K562 (cell line): ENCODE measurements at regions not wholly inside any gene's neighbourhood (a gene's known extent, or its start where the extent isn't known, plus 50 kb on each side); places are given as distances from the start of the nearest gene placed in this dataset.
"Not testable (repeated sequence)": the region's sequence is repeated elsewhere in the genome, so short reads cannot be mapped to it uniquely, and the experiment has no call there.

Source experiments
- ATAC-seq: fragments of 200-7000 bp; cut with Tn5 transposase; 3 replicates; pipeline ENCODE4 v1.9.1; 2020; ENCODE audit warnings: moderate library complexity
- BruUV-seq: library from RNA; stranded (reverse); fragments of 400-500 nt; replicated peaks from 2 replicates; lab custom pipeline; 2021; lab: Mats Ljungman, UMichigan
- CTCF ChIA-PET: fragments of 300-600 bp; formaldehyde crosslinking; extraction: SDS; loops from one replicate; lab custom pipeline; 2021; ENCODE audit warnings: low intra/inter-chr PET ratio; lab: Yijun Ruan, JAX
- POLR2A ChIA-PET: fragments of 300-600, 350-650 bp; sonication (Branson Sonifier 250); formaldehyde crosslinking; extraction: SDS; loops from one replicate; lab custom pipeline; 2021; ENCODE audit warnings: antibody characterized with exemption, inconsistent platforms; lab: Yijun Ruan, JAX
- DNase-seq, 4 experiments: peaks; one replicate each; pipeline versions ENCODE4 v3.0.0 to v3.0.0-alpha.2; 2011 to 2018; ENCODE audit warnings: low spot score in 3 of 4, mixed read lengths in 3 of 4; ENCODE audit errors: extremely low read depth in 1 of 4
- FAIRE-seq: peaks from 2 replicates; lab custom pipeline; 2011; peaks lifted over from hg19 to GRCh38; lab: Jason Lieb, UNC
- H2AFZ ChIP-seq: 2 replicates; pipeline ENCODE4 v1.6.0; 2011; ENCODE audit warnings: low read depth, low read length, control low read depth, inconsistent platforms
- H3K27ac ChIP-seq: fragments of 200-600 bp; 3 replicates; pipeline ENCODE4 v1.8.0; 2011; ENCODE audit warnings: low read depth, mild to moderate bottlenecking, control low read depth, inconsistent platforms, low read length, moderate library complexity, mixed read lengths; ENCODE audit errors: extremely low read depth
- H3K27me3 ChIP-seq, 2 experiments: fragments of 300-600 bp in 1 of 2; 2 replicates in 1 of 2; 3 replicates in 1 of 2; pipeline versions ENCODE4 v1.6.0 to v1.8.0; 2011; ENCODE audit warnings: inconsistent platforms in 2 of 2, low read length in 2 of 2, mild to moderate bottlenecking in 1 of 2, mixed read lengths in 1 of 2, moderate library complexity in 1 of 2; ENCODE audit not compliant: control insufficient read depth in 2 of 2, insufficient read depth in 2 of 2
- H3K36me3 ChIP-seq: fragments of 300-600 bp; 3 replicates; pipeline ENCODE4 v1.8.0; 2011; ENCODE audit warnings: mild to moderate bottlenecking, low read length, inconsistent platforms; ENCODE audit not compliant: control insufficient read depth, insufficient read depth
- H3K4me1 ChIP-seq, 2 experiments: fragments of 200-600 bp in 1 of 2; replicated peaks in 1 of 2; 2 replicates in 1 of 2; 3 replicates in 1 of 2; pipeline versions ENCODE4 v1.5.1 to v1.8.0; 2011; ENCODE audit warnings: inconsistent platforms in 2 of 2, low read length in 2 of 2, mild to moderate bottlenecking in 1 of 2, mixed read lengths in 1 of 2, moderate library complexity in 1 of 2; ENCODE audit not compliant: control insufficient read depth in 2 of 2, insufficient read depth in 2 of 2
- H3K4me2 ChIP-seq: 2 replicates; pipeline ENCODE4 v1.6.1; 2011; ENCODE audit warnings: low read length, control low read depth, inconsistent platforms, mixed read lengths; ENCODE audit not compliant: insufficient read depth
- H3K4me3 ChIP-seq: fragments of 200-600 bp; sonication (generic), shearing (Covaris generic); 2 replicates; pipeline ENCODE4 v1.5.1; 2016; ENCODE audit warnings: control low read depth, inconsistent platforms
- H3K79me2 ChIP-seq: fragments of 200-600 bp; 3 replicates; pipeline ENCODE4 v1.8.0; 2011; ENCODE audit warnings: low read length, inconsistent platforms; ENCODE audit not compliant: control insufficient read depth, insufficient read depth
- H3K9ac ChIP-seq, 2 experiments: 2 replicates each; pipeline versions ENCODE4 v1.6.0 to v1.6.1; 2011; ENCODE audit warnings: low read depth in 2 of 2, low read length in 2 of 2, control low read depth in 1 of 2, inconsistent platforms in 1 of 2, mild to moderate bottlenecking in 1 of 2, mixed read lengths in 1 of 2; ENCODE audit not compliant: insufficient read depth in 1 of 2
- H3K9me1 ChIP-seq: one replicate; pipeline ENCODE4 v1.6.0; 2011; ENCODE audit warnings: inconsistent platforms, mild to moderate bottlenecking, low read length, moderate library complexity; ENCODE audit not compliant: control insufficient read depth, insufficient read depth
- H3K9me3 ChIP-seq: replicated peaks from 2 replicates; pipeline ENCODE4 v1.5.1; 2011; ENCODE audit warnings: low read depth, low read length, inconsistent platforms; ENCODE audit not compliant: control insufficient read depth, insufficient read depth
- H4K20me1 ChIP-seq: replicated peaks from 2 replicates; pipeline ENCODE4 v1.6.1; 2011; ENCODE audit warnings: low read length, inconsistent platforms, mixed read lengths; ENCODE audit not compliant: control insufficient read depth, insufficient read depth
- BDP1 ChIP-seq: IDR thresholded peaks from 3 replicates; pipeline ENCODE4 v1.6.1; 2011; ENCODE audit not compliant: insufficient read length, insufficient read depth
- CCAR2 ChIP-seq: fragments of 200-400 bp; formaldehyde crosslinking; IDR thresholded peaks from 2 replicates; pipeline ENCODE4 v1.6.1; 2017; ENCODE audit warnings: mild to moderate bottlenecking, low read depth, low read length
- RUNX1 ChIP-seq: sonication (generic); IDR thresholded peaks from 2 replicates; pipeline ENCODE4 v1.6.1; 2016; ENCODE audit warnings: antibody characterized with exemption, low read depth
- SAP30 ChIP-seq: fragments of 200-600 bp; sonication (generic); IDR thresholded peaks from 2 replicates; pipeline ENCODE4 v1.6.1; 2012; ENCODE audit warnings: borderline replicate concordance, low read depth, mild to moderate bottlenecking, moderate library complexity, low read length, control low read depth, inconsistent platforms; ENCODE audit not compliant: insufficient read depth, poor library complexity, severe bottlenecking
- SP1 ChIP-seq: sonication (generic); formaldehyde crosslinking; IDR thresholded peaks from 2 replicates; pipeline ENCODE4 v1.8.1; 2022; ENCODE audit warnings: mild to moderate bottlenecking, missing genetic modification reagents
- ZNF140 ChIP-seq: fragments of 250-450 bp; sonication (Bioruptor Pico); IDR thresholded peaks from 2 replicates; pipeline ENCODE4 v1.8.0; 2021; ENCODE audit warnings: moderate library complexity, mild to moderate bottlenecking, inconsistent platforms
- ZNF23 ChIP-seq: fragments of 250-450 bp; sonication (Bioruptor Pico); IDR thresholded peaks from 2 replicates; pipeline ENCODE4 v1.4.0; 2020; ENCODE audit warnings: mild to moderate bottlenecking
- ZSCAN32 ChIP-seq: fragments of 450-650 bp; formaldehyde crosslinking; IDR thresholded peaks from 2 replicates; pipeline ENCODE4 v1.4.0; 2020; ENCODE audit warnings: mild to moderate bottlenecking, moderate library complexity
- WGBS: fragments of 100-300 bp; shearing (Covaris generic); methylation state at CpG from one replicate; pipeline ENCODE4 v1.1.6; 2016; ENCODE audit warnings: low coverage, mixed read lengths; ENCODE audit not compliant: insufficient coverage; ENCODE audit errors: missing lambda C conversion rate; 5-methylcytosine and 5-hydroxymethylcytosine counted together
- in situ Hi-C: fragments of 300-500 bp; cut with MboI; formaldehyde crosslinking; loops from 4 replicates; pipeline ENCODE4 v1.15.0; 2018; ENCODE audit warnings: inconsistent platforms, mixed read lengths
- intact Hi-C: fragments of 100-400 bp; cut with micrococcal nuclease; formaldehyde crosslinking; loops from 2 replicates; pipeline ENCODE4 v1.14.2; 2022
- TF ChIP-seq, protein P1 (sequence below): fragments of 450-650 bp; IDR thresholded peaks from one replicate; pipeline ENCODE4 v1.6.1; 2018; ENCODE audit warnings: mild to moderate bottlenecking, moderate library complexity; ENCODE audit not compliant: partially characterized antibody

DNA sequence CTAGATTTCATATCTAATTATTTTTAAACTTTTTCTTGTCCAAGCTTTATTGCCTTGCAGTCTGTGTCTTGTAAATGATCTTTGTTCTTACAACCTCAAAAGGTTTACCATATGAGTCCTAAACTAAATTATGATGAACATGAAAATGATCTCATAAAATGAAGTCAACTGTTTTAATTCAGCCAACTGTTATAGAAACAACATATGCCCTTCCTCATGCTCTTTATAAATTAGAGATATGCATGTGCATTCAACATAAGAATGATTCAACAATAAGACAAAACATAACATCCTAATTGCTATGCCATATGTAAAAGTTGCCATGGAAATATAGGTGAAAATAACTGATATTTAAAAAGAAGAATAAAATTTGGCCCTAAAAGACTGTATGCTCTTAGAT is 774.4 kb downstream of the LUZP2 start:
- intact Hi-C loops (no loop called here), in situ Hi-C loops (no loop called here)
- no peak overlapping the region for H3K4me2 ChIP-seq
- no peaks in the 10 kb centered on the region for H3K36me3 ChIP-seq
- H3K9me3 ChIP-seq, result no peaks in the 10 kb centered on the region
- H3K79me2 ChIP-seq, result no peaks in the 10 kb centered on the region
- POLR2A ChIA-PET, result no interaction called here
- TF ChIP-seq RUNX1 (no peak), SAP30 (no peak), CCAR2 (no peak), ZNF140 (CRISPR knock-in tag) (no peak)
- TF ChIP-seq, protein P1, sequence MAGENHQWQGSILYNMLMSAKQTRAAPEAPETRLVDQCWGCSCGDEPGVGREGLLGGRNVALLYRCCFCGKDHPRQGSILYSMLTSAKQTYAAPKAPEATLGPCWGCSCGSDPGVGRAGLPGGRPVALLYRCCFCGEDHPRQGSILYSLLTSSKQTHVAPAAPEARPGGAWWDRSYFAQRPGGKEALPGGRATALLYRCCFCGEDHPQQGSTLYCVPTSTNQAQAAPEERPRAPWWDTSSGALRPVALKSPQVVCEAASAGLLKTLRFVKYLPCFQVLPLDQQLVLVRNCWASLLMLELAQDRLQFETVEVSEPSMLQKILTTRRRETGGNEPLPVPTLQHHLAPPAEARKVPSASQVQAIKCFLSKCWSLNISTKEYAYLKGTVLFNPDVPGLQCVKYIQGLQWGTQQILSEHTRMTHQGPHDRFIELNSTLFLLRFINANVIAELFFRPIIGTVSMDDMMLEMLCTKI, result no peak
- no peak overlapping the region for H3K27ac ChIP-seq
- H3K9me1 ChIP-seq, result no peaks in the 10 kb centered on the region
- no peaks in the 10 kb centered on the region for H4K20me1 ChIP-seq
- no peaks in the 10 kb centered on the region for H3K27me3 ChIP-seq
- H3K4me3 ChIP-seq, result no peak overlapping the region
- H3K4me1 ChIP-seq, result no peaks in the 10 kb centered on the region
- ATAC-seq (no peak), DNase-seq (no peak), FAIRE-seq (no peak)
- H3K9ac ChIP-seq, result no peak overlapping the region
- no TSS peak for BruUV-seq
- CTCF ChIA-PET, result no interaction called here
- no peak overlapping the region for H2AFZ ChIP-seq

DNA sequence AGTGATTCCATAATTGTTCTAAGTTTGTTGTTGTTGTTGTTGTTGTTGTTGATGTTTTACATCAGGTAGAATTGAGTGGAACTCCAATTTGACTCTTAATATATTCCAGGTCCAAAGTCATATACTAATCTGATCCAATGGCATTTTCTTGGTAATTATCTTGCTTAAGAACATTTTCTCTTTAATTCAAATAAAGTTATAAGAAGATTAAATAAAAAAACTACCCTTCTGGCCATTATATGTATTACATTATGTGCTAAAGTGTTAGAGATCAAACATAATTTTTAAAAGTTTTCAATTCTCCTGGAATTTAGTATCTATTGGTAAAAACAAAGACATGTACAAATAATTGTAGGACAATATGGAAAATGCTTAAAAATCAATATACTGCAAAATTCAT is 775.4 kb downstream of the LUZP2 start:
- H3K36me3 ChIP-seq, result no peaks in the 10 kb centered on the region
- POLR2A ChIA-PET, result no interaction called here
- H3K9me1 ChIP-seq, result no peaks in the 10 kb centered on the region
- ATAC-seq (no peak), FAIRE-seq (no peak), DNase-seq (no peak)
- no TSS peak for BruUV-seq
- H2AFZ ChIP-seq, result no peak overlapping the region
- in situ Hi-C loops (no loop called here), intact Hi-C loops (no loop called here)
- H3K4me1 ChIP-seq, result no peaks in the 10 kb centered on the region
- H3K4me2 ChIP-seq, result no peak overlapping the region
- no peak overlapping the region for H3K4me3 ChIP-seq
- no peaks in the 10 kb centered on the region for H3K9me3 ChIP-seq
- H3K27ac ChIP-seq, result no peak overlapping the region
- no peaks in the 10 kb centered on the region for H4K20me1 ChIP-seq
- CTCF ChIA-PET, result no interaction called here
- no peaks in the 10 kb centered on the region for H3K27me3 ChIP-seq
- H3K9ac ChIP-seq, result no peak overlapping the region
- no peaks in the 10 kb centered on the region for H3K79me2 ChIP-seq
- no peak for TF ChIP-seq BDP1
- TF ChIP-seq ZNF23 (CRISPR knock-in tag), result no peak
- TF ChIP-seq ZSCAN32, result no peak
- TF ChIP-seq SP1 (CRISPR knock-in tag), result no peak

DNA sequence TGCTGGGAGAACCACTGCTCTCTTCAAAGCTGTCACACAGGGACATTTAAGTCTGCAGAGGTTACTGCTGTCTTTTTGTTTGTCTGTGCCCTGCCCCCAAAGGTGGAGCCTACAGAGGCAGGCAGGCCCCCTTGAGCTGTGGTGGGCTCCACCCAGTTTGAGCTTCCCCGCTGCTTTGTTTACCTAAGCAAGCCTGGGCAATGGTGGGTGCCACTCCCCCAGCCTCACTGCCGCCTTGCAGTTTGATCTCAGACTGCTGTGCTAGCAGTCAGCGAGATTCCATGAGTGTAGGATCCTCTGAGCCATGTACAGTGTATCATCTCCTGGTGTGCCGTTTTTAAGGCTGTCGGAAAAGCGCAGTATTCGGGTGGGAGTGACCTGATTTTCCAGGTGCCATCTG is 784.0 kb downstream of the LUZP2 start:
- WGBS, result 1% methylated on average over 6 of the region's 7 CpGs
- H4K20me1 ChIP-seq, H3K9ac ChIP-seq, DNase-seq, ATAC-seq, intact Hi-C loops, H3K4me1 ChIP-seq, in situ Hi-C loops, H3K27ac ChIP-seq, H3K9me3 ChIP-seq, BruUV-seq, H3K36me3 ChIP-seq, CTCF ChIA-PET, FAIRE-seq, POLR2A ChIA-PET, H3K27me3 ChIP-seq, H3K9me1 ChIP-seq, H2AFZ ChIP-seq, H3K4me2 ChIP-seq, H3K4me3 ChIP-seq, H3K79me2 ChIP-seq: not testable (repeated sequence)
